RWPE2 (cell line): ENCODE measurements at regions not wholly inside any gene's neighbourhood (a gene's known extent, or its start where the extent isn't known, plus 50 kb on each side); places are given as distances from the start of the nearest gene placed in this dataset.

Experiments used
- ATAC-seq: fragments of 200-7000 bp; cut with Tn5 transposase; 3 replicates; pipeline ENCODE4 v1.9.1; 2021; ENCODE audit warnings: low read depth
- DNase-seq: peaks from one replicate; pipeline ENCODE4 v3.0.0-alpha.2; 2020; ENCODE audit warnings: low spot score
- H3K27ac ChIP-seq: fragments of 450-650 bp; 2 replicates; pipeline ENCODE4 v1.5.1; 2017; ENCODE audit warnings: mild to moderate bottlenecking; ENCODE audit not compliant: poor library complexity, severe bottlenecking
- H3K27me3 ChIP-seq: fragments of 250-450 bp; sonication (Bioruptor Pico); 2 replicates; pipeline ENCODE4 v1.5.1; 2021; ENCODE audit warnings: mild to moderate bottlenecking, moderate library complexity; ENCODE audit not compliant: insufficient read depth, poor library complexity, severe bottlenecking
- H3K36me3 ChIP-seq: fragments of 250-450 bp; sonication (Bioruptor Pico); 2 replicates; pipeline ENCODE4 v1.5.1; 2020; ENCODE audit warnings: low read depth, mild to moderate bottlenecking, moderate library complexity
- H3K4me1 ChIP-seq: fragments of 250-450 bp; sonication (Bioruptor Pico); 2 replicates; pipeline ENCODE4 v1.5.1; 2021; ENCODE audit warnings: mild to moderate bottlenecking, moderate library complexity; ENCODE audit not compliant: insufficient read depth, poor library complexity, severe bottlenecking
- H3K4me3 ChIP-seq: fragments of 250-450 bp; sonication (Bioruptor Pico); 2 replicates; pipeline ENCODE4 v1.5.1; 2021; ENCODE audit warnings: mild to moderate bottlenecking, moderate library complexity; ENCODE audit not compliant: severe bottlenecking
- H3K9me3 ChIP-seq: fragments of 250-450 bp; sonication (Bioruptor Pico); 2 replicates; pipeline ENCODE4 v1.5.1; 2021; ENCODE audit warnings: mild to moderate bottlenecking, moderate library complexity; ENCODE audit not compliant: severe bottlenecking
- CTCF ChIP-seq: fragments of 450-650 bp; IDR thresholded peaks from one replicate; pipeline ENCODE4 v1.5.1; 2017; ENCODE audit warnings: mild to moderate bottlenecking, moderate library complexity; ENCODE audit not compliant: poor library complexity, severe bottlenecking

GRCh38 chr5:170166101-170166500, 60.4 kb downstream of the FOXI1 start:
- H3K27me3 ChIP-seq = no peaks in the 10 kb centered on the region
- no peaks in the 10 kb centered on the region for H3K36me3 ChIP-seq
- DNase-seq (no peak), ATAC-seq (no peak)
- H3K27ac ChIP-seq = no peak overlapping the region
- H3K9me3 ChIP-seq = no peaks in the 10 kb centered on the region
- TF ChIP-seq CTCF = no peak
- H3K4me3 ChIP-seq = no peak overlapping the region
- peaks cover 2% of the 10 kb centered on the region for H3K4me1 ChIP-seq

GRCh38 chr5:170168002-170168401, 62.3 kb downstream of the FOXI1 start:
- DNase-seq (no peak), ATAC-seq (no peak)
- H3K4me3 ChIP-seq = no peak overlapping the region
- no peaks in the 10 kb centered on the region for H3K27me3 ChIP-seq
- no peak overlapping the region for H3K27ac ChIP-seq
- TF ChIP-seq CTCF = no peak
- H3K9me3 ChIP-seq = no peaks in the 10 kb centered on the region
- H3K4me1 ChIP-seq = peaks cover 2% of the 10 kb centered on the region
- H3K36me3 ChIP-seq = no peaks in the 10 kb centered on the region

GRCh38 chr5:170168797-170169196, 63.1 kb downstream of the FOXI1 start:
- Histone ChIP-seq H3K9me3 (no peaks in the 10 kb centered on the region), H3K4me1 (peaks cover 2% of the 10 kb centered on the region), H3K27me3 (no peaks in the 10 kb centered on the region), H3K4me3 (no peak overlapping the region), H3K27ac (no peak overlapping the region), H3K36me3 (no peaks in the 10 kb centered on the region)
- no peak for ATAC-seq
- no peak for DNase-seq
- TF ChIP-seq CTCF = no peak

- Histone ChIP-seq H3K4me1 (peaks cover 2% of the 10 kb centered on the region), H3K4me3 (no peak overlapping the region), H3K27ac (no peak overlapping the region), H3K36me3 (no peaks in the 10 kb centered on the region), H3K27me3 (no peaks in the 10 kb centered on the region), H3K9me3 (no peaks in the 10 kb centered on the region)
- DNase-seq = no peak
- TF ChIP-seq CTCF = no peak
- peak; percentile 37; the same call in 2 of the 3 replicates for ATAC-seq
Measured at GRCh38 chr5:170169996-170170395, 62.8 kb upstream of the C5orf58 start.

- H3K27ac ChIP-seq = no peak overlapping the region
- ATAC-seq (no peak), DNase-seq (no peak)
- no peaks in the 10 kb centered on the region for H3K27me3 ChIP-seq
- H3K4me1 ChIP-seq = peaks cover 2% of the 10 kb centered on the region
- no peaks in the 10 kb centered on the region for H3K36me3 ChIP-seq
- H3K9me3 ChIP-seq = no peaks in the 10 kb centered on the region
- TF ChIP-seq CTCF = no peak
- H3K4me3 ChIP-seq = no peak overlapping the region
Measured at GRCh38 chr5:170171811-170172210, 61.0 kb upstream of the C5orf58 start.
